ENCODE measurements at regions not wholly inside any gene's neighbourhood (a gene's known extent, or its start where the extent isn't known, plus 50 kb on each side); places are given as distances from the start of the nearest gene placed in this dataset.

DNA sequence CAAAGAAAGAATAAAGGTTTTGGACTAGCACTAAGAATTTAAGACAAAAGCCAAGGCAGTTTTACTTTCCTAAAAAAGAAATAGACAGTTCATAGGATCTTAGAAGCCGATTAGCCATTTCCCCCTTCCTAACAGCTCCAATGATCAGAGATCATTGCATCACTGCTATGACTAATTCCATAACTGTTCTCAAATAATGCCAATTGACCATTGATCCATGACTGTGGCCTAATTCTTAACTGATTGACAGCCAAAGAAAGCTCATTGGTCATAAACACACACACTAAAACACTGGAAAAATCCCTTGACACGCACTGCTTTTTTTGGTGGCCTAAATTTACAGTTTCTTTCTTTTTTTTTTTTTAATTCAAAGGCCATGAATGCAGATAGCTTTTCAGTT is 345.0 kb upstream of the ACVR2A start:
- no peak for DNase-seq

DNA sequence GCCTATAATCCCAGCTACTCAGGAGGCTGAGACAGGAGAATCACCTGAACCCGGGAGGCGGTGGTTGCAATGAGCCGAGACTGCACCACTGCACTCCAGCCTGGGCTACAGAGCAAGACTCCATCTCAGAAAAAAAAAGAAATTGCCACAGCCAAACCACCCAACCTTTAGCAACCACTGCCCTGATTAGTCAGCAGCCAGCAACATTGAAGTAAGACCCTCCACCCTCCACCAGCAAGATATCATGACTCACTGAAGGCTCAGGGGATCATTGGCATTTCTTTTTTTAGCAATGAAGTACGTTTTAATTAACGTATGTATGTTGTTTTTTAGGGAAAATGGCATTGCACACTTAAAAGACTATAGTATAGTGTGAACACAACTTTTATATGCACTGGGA is 349.1 kb upstream of the ACVR2A start:
- no peak for DNase-seq

DNA sequence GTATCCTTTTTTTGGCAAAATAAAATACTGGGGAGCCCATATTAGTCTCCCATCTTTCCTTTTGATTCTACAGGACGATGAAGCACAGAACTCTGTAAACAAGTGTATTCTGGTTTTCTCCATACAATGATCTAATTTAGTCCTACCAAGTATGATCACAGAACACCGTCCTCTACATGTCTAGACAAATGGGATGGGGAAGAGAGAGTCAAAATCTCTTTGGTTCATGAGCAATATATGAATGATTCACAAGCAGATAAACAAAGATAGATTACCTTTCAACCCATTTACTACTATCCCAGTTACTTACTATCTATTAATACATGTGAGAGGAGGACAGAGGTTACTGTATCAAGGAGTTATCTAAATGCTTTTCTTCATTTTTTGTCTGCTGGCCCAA is 352.4 kb upstream of the ACVR2A start:
- no peak for DNase-seq

DNA sequence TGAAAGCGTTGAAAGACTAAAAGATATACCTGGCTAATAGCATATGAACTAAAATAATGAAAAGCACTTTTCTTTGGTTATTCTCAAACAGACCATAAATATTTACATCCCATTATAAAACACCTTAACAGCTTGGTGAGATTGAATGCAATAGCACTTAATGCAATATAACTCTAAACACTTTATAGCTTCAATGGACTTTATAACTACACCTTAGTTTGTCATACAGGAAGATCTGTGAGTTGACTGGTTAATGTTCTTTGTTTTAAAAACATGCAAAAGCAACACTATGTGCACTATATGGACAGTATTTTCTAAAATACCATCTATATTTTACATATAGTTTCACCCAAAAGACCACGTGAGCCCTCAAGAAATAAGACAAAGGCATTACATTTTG is 353.3 kb upstream of the ACVR2A start:
- no peak for DNase-seq

DNA sequence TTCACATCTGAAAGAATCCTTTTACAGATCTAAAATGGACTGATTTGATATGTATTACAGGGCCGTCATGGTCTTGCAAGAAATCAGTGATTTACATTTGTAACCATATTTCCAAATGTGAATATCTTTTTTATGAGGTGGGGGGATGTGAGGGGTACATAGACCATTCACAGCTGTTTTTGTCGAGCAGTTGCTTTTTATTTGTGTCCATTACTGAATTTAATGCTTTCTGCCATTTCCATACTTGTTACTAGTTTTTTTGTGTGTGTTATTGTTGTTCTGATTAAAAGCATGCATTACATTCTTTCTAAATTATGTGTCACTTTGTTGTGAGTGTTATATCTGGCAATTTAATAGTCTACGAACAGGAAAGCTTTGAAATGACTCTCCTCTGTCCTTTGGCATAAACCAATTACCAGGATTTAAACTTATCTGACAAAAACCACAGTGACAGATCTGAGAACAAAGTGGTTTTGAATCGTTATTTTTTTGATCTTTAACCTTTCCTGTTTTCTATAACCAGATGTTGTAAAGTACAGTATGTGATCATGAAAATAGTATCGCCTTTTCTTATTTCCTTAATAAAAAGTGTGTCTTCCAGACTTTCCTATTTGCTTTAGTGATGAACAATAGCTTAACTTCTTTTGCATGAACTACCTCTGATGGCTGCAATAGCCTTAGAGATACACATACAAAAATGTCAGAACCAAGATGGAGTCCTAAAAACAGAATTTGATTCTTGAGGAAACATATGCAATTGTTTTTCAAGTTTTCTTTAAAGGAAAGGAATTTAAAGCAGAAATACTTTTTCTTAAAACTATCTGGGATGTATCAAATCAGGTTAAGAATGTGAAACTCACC is 354.2 kb upstream of the ACVR2A start:
- no peak for DNase-seq

DNA sequence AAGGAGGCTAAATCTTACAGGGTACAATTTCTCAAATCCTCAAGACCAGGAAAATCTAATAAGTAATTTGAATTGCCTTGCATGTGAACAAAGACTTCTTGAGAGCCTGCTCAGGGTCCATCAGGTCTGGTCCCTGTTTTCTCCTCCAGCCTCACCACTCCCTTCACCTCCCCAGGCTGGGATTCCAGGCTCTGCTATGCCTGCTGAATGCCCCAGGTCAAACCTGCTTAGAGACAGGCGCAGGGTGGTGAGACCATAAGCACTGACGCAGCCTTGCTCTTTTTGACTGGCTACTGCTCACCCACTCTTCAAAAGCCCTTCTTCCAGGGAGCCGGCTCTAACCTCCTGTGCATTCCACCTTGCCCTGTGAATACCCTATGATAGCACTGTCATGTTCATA is 356.4 kb upstream of the ACVR2A start:
- no peak for DNase-seq

DNA sequence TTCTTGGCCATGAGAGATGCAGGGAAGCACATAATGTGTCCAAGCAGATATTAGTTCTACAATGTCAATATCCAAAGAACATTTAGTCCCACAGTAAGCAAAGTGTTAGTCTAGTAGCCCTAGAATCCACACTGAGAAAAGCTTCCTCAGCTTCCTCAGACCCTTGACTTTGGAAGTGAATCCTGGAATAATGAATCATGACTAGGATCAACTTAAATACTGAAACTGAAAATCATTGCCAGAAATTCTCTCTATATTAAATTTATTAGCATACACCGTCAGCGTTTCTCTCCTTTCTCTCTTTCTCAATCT is 356.9 kb upstream of the ACVR2A start:
- DNase-seq = no peak

DNA sequence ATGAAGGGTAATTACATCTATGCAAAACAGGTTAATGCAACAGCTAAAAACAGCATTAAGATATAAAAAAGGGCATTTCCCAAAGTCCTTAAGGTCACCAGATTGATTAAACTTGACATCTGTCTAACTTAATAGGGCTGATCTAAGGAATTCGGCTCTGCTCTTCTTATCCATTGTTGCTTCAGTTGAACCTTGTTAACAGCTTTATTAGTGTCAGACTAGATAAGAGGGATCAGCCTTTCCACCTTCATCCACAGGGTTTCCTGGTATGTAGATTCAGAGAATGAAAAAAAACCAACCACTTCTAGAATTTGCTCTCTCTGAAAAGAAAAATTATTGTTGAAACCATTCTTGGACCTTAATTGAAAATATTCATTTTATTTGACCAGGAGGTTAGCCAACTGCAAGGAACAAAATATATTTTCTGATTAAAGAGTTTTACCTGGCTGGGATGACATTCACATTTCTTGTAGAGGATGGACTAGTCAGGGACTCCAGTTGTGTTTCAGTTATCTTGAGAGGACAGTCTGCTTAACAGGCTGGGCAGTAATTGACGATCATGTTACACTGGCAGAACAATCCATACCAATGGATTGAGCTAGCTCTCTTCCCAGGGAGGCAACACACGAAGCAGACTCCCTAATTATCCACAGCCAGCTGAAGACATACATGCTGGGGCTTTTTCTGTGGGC is 357.4 kb upstream of the ACVR2A start:
- no peak for DNase-seq

DNA sequence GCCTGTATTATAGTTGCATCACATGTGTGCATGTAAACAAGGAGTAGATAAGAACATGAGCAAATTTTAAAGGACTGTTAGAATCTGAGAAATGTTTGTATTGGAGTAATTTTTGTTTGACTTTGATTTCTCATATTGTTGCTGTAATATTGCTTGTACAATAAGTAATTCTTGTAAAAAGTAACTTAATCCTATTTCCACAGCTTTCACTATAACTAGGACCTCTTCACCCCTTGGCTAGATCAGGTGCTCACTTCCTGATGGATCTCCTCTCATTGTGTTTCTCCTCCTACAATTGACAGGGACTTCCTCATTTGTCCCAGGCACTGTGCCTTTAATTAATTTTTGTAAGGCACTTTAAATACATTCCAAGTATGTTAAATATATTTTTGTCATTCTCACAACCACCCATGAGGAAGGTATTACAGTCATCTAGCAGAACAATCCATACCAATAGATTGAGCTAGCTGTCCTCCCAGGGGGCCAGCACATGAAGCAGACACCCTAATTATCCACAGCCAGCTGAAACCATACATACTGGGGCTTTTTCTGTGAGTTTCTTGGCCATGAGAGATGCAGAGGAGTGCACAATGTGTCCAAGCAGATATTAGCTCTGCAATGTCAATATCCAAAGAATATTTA is 359.5 kb upstream of the ACVR2A start:
- DNase-seq = no peak

DNA sequence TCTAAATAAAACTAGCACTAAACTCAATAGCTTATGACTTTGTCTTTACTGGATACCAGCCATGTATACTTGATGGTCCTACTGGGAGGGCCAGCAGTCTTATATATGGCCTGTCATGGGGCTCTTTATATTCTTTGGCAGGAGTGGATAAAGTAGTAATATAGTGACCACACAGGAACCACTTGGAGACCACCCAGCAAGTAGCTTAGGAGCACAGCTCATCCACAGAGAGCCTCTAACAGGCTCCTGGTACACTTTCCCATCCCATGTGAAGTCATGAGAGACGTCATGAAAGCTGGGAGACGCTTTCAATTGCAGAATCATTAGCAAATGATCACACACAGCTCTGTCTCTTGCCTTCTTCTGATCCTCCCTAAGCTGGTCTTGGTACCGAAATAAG is 360.9 kb upstream of the ACVR2A start:
- no peak for DNase-seq

DNA sequence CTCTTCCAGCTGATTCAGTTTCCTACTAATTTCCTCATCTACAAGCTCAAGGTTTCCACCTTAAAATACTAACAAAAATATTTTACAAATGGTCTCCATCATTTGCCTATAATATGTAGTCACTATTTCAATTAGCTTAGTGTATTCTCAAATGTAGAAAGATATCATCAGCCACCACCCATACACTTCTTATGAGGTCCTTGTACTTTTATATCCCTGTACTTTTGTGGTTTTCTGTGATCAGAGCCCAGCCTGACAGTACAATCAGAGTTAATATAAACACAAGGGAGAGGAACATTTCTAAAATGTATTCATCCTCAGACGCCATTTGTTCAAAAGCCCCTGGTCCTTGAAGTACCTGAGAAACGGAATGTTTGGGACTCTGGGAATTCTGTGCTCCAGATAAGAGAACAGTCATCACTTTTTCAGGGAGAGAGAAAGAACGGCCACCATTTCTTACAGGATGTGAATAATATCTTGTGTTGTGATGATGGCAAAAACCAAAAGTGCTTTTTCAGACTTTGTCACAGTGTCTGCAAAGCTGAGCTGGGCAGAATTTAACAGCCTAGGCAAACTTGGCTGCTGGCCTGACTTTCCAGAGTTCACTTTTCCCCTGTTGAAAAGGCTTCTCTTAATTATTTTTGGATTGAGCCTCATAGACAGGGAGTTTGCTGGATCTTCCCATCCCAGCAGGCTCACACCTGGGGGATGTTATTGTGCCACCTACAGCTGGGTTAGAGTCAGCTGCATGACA is 361.7 kb upstream of the ACVR2A start:
- DNase-seq = no peak

DNA sequence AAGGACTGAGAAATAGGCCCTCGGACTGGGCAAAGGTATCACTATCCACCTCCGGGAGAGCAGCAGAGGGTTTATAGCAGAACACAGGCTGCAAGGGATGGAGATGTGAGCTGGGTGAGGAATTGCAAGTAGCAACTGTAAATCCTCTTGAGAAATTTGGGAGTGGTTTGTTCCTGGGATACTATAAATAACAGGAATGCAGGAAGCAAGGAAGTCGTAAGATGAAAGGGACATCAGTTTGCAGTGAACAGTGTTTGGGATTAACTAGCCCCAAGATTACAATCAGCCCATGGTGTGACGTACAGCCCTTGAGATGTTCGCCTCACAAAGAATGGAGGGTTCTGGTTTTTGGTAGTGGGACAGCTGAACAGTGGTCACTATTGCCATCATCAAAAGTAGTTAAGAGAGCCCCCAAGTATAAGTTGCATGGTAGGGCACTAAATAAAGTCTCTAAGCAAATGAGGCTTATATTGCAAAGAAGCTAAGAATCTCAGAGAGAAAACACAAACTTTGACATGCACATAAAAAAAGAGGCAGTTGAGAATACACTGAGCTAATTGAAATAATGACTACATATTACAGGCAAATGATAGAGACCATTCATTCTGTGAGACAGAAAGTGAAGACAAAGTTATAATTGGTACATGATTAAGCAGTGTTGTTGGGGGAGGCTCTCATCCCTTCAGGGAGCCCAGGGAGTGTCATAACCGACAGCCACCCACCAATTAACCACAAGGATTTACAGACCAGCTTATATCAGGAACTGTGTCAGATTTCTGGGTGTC is 362.5 kb upstream of the ACVR2A start:
- no peak for DNase-seq

DNA sequence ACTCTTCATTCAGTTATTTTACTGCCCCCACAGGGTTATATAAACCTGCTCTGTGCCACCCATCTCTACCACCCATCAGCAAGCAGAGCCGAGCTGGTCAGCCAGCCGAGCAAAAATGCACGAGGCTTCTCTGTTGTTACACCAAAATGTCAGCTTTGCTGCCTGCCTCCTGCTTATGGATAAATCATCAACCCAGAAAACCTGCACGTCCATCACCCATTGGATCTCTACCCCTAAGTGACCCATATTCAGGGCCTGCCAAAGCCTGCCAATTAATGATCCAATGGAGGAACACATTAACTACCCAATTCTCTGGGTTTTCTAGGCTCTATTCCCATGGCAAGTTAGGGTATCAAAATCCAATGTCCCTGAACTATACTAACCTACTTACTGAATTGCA is 365.5 kb upstream of the ACVR2A start:
- no peak for DNase-seq

DNA sequence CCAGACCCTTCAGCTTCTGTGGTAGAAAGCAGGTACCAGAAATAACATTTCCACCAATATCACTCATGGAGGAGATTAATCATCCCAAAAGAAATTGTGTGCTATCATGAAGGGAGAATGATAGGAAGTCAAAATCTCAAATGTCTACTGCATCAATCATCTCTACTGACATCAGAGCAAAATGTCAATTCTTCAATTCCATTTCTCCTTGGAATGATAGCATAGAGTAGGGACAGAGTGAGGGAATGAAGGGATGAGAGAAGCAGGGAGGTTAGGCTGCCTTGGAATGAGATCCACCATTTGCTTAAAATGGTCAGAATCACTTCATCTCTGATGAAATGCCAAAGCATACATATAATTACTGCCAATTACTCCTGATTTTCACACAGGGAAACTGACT is 371.8 kb upstream of the ACVR2A start:
- no peak for DNase-seq

DNA sequence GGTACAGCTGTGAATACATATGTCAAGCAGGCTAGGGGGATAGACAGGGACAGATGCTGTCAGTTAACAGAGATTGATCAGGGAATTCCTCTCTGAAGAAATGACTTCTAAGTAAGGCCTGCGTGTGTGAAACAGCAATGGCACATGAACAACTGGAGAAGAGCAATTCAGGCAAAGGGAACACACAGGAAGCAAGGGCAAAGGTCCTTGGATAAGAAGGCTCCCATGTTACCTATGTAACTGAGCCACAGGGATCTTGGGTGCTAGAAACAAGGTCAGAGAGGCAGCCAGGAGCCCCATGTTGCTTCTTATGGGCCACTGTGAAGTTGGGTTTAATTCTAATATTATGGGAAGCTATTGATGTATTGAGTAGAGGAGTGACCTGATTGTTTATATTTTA is 373.7 kb upstream of the ACVR2A start:
- DNase-seq = no peak

DNA sequence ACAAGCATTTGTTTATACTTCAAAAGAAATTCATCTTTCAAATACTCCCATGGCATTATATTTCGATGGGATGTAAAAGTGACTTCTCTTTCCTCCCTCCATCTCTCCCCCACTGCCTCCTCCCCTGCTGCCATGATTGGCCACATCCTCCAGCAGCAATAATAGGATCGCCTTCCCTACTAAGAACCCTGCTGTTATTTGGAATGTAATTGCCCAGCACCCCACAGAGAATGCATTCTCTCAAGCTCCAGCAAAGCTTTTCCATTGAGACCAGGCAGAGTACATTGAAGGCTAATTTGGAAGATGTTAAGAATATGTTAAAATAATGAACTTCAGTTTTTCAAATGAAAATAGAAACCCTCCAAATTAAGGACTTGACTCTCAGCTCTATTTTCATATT is 375.4 kb upstream of the ACVR2A start:
- no peak for DNase-seq

DNA sequence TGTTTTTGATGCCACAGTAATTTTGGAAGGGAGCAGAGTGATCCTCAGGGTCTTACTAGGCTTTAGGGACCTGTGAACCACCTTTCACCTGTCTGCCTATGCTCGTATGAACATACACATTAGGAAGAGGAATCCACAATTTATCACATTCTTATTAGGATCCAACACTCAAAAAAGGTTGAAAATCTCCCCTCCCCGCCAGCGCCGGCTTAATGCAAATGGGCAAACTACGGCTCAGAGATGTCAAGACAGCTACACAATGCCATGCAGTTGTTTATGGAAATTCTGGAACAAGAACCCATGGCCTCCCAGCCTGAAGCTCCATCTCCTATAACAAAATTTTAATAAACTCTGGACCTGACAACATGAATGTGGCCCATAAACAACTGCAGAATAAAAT is 375.9 kb upstream of the ACVR2A start:
- DNase-seq = no peak

DNA sequence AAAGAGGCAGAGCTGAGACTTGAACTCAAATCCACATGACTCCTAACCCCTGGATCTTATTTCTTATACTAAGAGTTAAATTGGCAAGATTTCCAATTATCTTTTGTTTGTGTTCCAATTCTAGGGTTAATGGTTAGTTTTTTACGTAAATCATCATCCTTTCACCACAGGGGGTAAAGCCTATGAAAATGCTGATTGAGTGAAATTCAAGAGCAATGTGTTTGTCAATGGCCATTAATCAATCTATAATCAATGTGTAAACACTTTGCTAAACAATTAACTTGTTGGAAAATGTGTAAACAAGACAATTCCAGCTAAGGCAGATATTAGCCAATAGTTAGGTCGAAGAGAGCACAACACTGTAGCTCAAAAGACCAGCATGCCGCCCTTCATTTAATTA is 376.5 kb upstream of the ACVR2A start:
- DNase-seq = no peak

DNA sequence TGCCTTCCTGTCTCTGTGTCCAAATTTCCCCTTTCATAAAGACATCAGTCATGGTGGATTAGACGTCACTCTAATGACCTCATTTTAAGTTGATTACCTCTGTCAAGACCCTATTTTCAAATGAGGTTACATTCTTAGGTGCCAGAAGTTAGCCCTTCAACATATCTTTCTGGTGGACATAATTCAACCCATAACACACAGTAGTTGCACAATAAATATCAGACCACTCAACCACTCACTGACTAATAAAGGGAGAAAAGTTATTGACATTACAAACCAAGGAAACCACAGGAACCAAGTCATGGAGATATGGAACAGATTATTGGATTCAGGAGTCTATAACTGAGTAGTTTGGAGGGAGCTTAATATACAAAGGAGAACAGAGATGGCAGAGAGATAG is 377.4 kb upstream of the ACVR2A start:
- DNase-seq = no peak

DNA sequence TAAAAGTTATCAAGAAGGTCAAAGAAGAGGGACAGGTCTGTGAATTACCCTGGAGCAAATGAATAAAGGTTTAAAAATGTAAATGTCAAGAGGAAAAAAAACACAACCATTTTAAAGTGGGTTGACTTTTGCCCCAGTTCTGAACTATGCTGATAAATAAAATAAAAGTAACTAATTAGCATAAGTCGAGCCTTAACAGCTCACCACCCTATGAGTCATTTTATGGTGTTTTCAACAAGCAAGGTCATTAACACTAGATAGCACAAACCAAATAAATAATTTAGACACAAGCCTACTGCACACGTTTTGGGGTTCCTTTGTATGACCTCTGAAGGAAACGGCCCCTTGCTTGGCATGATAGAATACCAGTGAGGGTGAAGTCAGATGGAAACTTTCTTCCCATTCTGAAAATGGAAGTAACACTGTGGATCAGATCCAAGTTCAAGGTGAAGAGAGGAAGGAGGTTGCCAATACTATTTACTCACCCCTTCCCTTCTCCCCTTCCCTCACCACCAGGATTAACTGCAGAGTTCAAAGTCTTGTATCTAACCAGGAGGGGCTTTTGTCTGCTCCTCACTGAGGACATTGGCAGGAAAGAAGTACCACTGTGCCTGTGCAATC is 380.0 kb upstream of the ACVR2A start:
- no peak for DNase-seq

DNA sequence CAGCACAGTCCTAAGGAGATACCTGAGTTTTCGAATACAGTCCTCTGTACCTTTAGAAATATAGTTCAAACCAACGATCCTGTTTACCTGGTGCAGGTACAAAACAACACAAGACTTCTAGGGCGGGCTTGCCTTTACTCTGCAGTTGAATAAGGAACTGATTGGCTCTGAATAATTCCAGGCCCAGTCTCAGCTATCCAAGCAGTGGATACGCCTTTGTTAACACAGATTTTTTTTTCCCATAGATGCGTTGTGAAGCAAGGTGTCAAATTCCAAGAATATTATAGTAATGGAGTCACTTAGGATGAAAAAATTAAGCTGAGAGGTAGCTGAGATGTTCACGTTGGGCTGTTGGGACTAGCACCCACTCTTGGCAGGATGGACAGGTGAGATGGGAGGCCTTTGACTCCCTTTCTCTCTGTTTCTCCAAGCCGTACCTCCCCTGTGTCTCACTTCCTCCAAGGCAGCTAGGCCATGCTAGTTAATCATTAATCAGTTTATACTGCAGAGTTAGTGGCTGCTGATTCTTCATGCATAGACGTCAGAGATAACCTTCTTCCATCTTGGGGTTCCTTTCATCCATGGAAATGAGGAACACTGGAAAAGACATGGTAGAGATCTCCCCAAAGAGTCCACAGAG is 380.8 kb upstream of the ACVR2A start:
- DNase-seq = no peak

DNA sequence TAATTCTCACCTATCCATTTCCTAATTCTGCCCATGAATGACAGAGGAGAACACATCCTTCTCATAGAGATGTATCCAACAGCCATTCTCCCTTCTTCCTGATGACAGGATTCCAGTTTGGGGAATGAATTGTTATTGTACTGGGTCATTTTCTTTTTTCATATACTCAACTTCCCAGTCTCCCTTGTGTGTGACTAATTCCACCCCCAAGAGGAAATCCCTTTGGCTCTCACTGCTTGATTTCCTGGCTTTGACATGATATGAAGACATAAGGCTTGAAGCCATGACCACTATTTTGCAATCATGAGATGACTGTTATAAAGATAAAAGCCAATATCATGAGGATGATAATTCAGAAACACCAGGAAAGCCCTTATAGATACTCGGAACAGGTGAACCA is 384.7 kb upstream of the ACVR2A start:
- no peak for DNase-seq
